Mammary epithelial cell (primary cell): ENCODE measurements at regions not wholly inside any gene's neighbourhood (a gene's known extent, or its start where the extent isn't known, plus 50 kb on each side); places are given as distances from the start of the nearest gene placed in this dataset.

Experiments used
- EZH2 ChIP-seq: IDR thresholded peaks from 2 replicates; pipeline ENCODE4 v1.6.1; 2012; ENCODE audit warnings: low read length, inconsistent platforms, borderline replicate concordance
- TF ChIP-seq, protein P1 (sequence below), 2 donors: IDR thresholded peaks in 1 of 2; conservative IDR thresholded peaks in 1 of 2; 2 replicates each; pipeline ENCODE4 v1.5.1; 2011 to 2012; ENCODE audit warnings: inconsistent platforms in 2 of 2, low read length in 2 of 2, mild to moderate bottlenecking in 2 of 2, control low read depth in 1 of 2, low read depth in 1 of 2; ENCODE audit not compliant: insufficient read depth in 1 of 2; ENCODE audit errors: extremely low read depth in 1 of 2

DNA sequence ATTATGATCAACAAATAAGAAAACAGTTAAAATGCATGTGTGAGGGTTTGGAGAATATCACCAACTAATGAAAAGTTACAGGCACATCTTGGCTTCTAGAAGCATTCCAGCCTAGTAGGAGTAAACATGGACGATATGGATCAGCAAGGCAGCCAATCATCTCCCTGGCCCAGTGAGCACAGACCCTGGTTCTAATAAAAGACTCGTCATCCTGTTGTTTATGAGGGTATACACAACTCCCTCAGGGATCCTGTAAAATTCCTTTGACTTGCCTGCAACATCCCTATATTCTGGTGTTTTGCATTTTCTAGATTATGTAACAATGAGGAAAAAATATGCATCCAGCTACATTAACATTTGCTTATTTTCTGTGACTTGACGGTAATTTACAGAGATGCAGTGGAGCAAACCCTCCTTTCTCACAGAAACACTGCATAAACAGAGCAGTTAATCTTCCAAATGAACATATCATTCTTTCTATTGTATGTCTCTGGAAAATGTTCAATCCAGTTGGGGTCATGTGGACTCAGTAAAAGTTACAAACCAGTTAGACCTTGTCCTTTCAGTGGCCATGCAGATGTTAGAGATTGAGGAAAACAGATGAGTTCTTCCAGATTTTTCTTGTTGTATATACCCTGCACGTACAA is 88.9 kb upstream of the NDP start:
- TF ChIP-seq, protein P1, sequence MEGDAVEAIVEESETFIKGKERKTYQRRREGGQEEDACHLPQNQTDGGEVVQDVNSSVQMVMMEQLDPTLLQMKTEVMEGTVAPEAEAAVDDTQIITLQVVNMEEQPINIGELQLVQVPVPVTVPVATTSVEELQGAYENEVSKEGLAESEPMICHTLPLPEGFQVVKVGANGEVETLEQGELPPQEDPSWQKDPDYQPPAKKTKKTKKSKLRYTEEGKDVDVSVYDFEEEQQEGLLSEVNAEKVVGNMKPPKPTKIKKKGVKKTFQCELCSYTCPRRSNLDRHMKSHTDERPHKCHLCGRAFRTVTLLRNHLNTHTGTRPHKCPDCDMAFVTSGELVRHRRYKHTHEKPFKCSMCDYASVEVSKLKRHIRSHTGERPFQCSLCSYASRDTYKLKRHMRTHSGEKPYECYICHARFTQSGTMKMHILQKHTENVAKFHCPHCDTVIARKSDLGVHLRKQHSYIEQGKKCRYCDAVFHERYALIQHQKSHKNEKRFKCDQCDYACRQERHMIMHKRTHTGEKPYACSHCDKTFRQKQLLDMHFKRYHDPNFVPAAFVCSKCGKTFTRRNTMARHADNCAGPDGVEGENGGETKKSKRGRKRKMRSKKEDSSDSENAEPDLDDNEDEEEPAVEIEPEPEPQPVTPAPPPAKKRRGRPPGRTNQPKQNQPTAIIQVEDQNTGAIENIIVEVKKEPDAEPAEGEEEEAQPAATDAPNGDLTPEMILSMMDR (conservative IDR thresholded peaks at IDR 0.05 in 1 of 2, IDR thresholded peaks at IDR 0.05 in 1 of 2; ENCODE audit: extremely low read depth in 1 of 2, insufficient read depth in 1 of 2, low read depth in 1 of 2, low read length in 2 of 2) = no peak
- no peak for TF ChIP-seq EZH2
